ENCODE measurements at regions not wholly inside any gene's neighbourhood (a gene's known extent, or its start where the extent isn't known, plus 50 kb on each side); places are given as distances from the start of the nearest gene placed in this dataset.

DNA sequence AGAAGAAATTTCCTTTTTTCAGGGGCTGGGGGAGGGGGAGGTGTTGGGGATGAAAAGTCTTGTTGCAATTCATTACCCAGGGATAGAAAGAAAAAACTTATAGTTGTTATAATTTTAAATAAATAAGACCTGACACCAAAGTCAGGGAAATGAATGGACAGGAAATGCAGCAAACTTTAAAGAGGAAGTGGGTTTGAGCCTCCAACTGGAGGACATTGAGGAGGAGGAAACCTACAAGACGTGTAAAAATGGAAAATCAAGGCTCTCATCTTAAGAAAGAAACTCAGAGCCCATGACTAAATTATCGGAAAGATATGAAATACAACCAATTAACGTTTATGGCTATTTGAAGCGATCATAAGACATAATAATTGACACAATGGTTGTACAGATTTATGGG lies 54.4 kb downstream of the NIBAN1 start:
- ChIA-PET CTCF (no interaction called here), POLR2A (no interaction called here)
- no peak for DNase-seq (ENCODE audit: extremely low spot score)
- TF ChIP-seq TARDBP (IDR thresholded peaks at IDR 0.05) (no peak), L3MBTL2 (conservative IDR thresholded peaks at IDR 0.05) (no peak), FOXM1 (IDR thresholded peaks at IDR 0.05; ENCODE audit: borderline replicate concordance) (no peak), FOXK2 (IDR thresholded peaks at IDR 0.05) (no peak), ZNF384 (IDR thresholded peaks at IDR 0.05) (no peak), HDGF (IDR thresholded peaks at IDR 0.05; ENCODE audit: borderline replicate concordance) (no peak), FOXA1 (IDR thresholded peaks at IDR 0.05) (no peak), CTBP1 (IDR thresholded peaks at IDR 0.05; ENCODE audit: borderline replicate concordance) (no peak), BHLHE40 (IDR thresholded peaks at IDR 0.05; ENCODE audit: borderline replicate concordance) (no peak), ELF4 (IDR thresholded peaks at IDR 0.05) (no peak)

- ChIA-PET POLR2A (no interaction called here), CTCF (no interaction called here)
- DNase-seq (ENCODE audit: extremely low spot score), result no peak
- TF ChIP-seq CTBP1 (IDR thresholded peaks at IDR 0.05; ENCODE audit: borderline replicate concordance) (no peak), FOXA1 (IDR thresholded peaks at IDR 0.05) (no peak), ELF4 (IDR thresholded peaks at IDR 0.05) (no peak), ARNT (IDR thresholded peaks at IDR 0.05) (no peak)
These were observed 58.7 kb downstream of the NIBAN1 start for GRCh38 chr1:184915463-184916090.

DNA sequence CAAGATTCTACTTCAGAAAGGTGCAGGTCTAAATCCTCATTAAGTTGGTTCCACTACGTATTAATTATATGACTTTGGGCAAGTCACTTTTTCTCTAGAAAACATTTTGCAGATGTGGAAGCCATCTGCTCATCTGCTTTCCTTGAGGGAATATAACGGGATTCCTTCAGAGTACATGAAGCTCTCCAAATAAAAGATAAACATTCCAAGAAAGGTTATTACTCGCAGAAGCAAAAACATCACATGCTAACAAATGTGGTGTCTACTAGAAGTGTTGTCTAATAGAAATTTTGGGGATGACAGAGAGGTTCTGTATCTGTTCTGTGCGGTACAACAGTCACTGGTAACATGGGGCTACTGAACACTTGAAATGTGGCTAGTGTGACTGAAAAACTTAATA lies 60.2 kb downstream of the NIBAN1 start:
- TF ChIP-seq SP1 (IDR thresholded peaks at IDR 0.05), result no peak
- TF ChIP-seq, protein P1, sequence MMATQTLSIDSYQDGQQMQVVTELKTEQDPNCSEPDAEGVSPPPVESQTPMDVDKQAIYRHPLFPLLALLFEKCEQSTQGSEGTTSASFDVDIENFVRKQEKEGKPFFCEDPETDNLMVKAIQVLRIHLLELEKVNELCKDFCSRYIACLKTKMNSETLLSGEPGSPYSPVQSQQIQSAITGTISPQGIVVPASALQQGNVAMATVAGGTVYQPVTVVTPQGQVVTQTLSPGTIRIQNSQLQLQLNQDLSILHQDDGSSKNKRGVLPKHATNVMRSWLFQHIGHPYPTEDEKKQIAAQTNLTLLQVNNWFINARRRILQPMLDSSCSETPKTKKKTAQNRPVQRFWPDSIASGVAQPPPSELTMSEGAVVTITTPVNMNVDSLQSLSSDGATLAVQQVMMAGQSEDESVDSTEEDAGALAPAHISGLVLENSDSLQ (IDR thresholded peaks at IDR 0.05), result no peak

DNA sequence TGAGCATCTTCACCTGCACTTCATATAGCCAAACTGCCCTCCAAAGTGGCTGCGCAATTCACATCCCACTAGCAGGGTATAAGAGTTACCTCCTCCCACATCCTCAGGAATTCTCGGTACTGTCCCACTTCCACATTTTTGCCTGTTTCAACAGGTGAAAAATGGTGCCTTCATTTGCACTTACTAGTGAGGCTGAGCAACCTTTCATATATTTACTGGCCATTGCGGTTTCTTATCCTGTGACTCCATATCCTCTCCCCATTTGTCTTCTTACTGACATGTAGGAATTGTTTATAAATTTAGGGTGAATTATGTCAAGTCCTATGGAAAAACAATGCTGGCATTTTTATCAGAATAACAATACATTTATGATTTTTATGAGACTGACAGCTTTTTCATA lies 61.9 kb downstream of the NIBAN1 start:
- DNase-seq (ENCODE audit: extremely low spot score), result no peak
- TF ChIP-seq LEF1 (IDR thresholded peaks at IDR 0.05; ENCODE audit: borderline replicate concordance) (no peak), FOXA1 (IDR thresholded peaks at IDR 0.05) (no peak), FOXK2 (IDR thresholded peaks at IDR 0.05) (no peak), SUZ12 (IDR thresholded peaks at IDR 0.05) (no peak), NFRKB (IDR thresholded peaks at IDR 0.05) (no peak), ARNT (IDR thresholded peaks at IDR 0.05) (no peak), ZNF384 (IDR thresholded peaks at IDR 0.05) (no peak), TARDBP (IDR thresholded peaks at IDR 0.05) (no peak), ELF4 (IDR thresholded peaks at IDR 0.05) (no peak), FOXM1 (IDR thresholded peaks at IDR 0.05; ENCODE audit: borderline replicate concordance) (no peak), HDGF (IDR thresholded peaks at IDR 0.05; ENCODE audit: borderline replicate concordance) (no peak), SP1 (IDR thresholded peaks at IDR 0.05) (no peak)
- CTCF ChIA-PET, result no interaction called here
- POLR2A ChIA-PET, result interaction anchor here (1.0 kb wide), 1 partner anchor 158 kb away, joined by 4 read pairs; the partner anchor contains the start of gene EDEM3

More for the DNA sequence above, 60.2 kb downstream of the NIBAN1 start:
- CTCF ChIA-PET, result interaction anchor here (0.6 kb wide), 1 partner anchor 65 kb away, joined by 4 read pairs; no protein-coding TSS in a partner anchor
- POLR2A ChIA-PET, result no interaction called here
- DNase-seq (ENCODE audit: extremely low spot score), result no peak

DNA sequence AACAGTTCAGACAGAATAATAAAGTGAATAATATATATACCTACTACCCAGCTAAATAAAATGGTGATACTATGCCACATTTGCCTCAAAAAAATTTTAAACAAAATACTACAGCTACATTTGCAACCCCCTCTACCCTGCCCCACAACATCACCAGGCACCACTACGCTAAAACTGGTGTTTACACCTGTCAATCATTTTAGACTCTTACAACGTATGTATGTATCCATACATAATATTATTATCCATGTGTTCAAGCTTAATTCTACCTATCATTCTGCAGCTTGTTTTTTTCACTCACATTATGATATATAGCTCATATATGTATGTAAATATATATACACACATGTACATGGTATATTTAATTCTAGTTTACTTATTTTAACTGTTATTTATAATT lies 62.5 kb downstream of the NIBAN1 start:
- CTCF ChIA-PET, result no interaction called here
- TF ChIP-seq SP1 (IDR thresholded peaks at IDR 0.05), result no peak
- TF ChIP-seq, protein P1 (IDR thresholded peaks at IDR 0.05), result peak; percentile 58; the same call in 1 of the 2 replicates
- POLR2A ChIA-PET, result interaction anchor here (1.0 kb wide), 2 partner anchors 16 to 158 kb away, joined by 3 to 4 read pairs; partner anchors contain the start of gene EDEM3
- DNase-seq (ENCODE audit: extremely low spot score), result no peak

- no peak for DNase-seq (ENCODE audit: extremely low spot score)
- ChIA-PET POLR2A (interaction anchor here (1.0 kb wide), 2 partner anchors 17 to 157 kb away, joined by 3 to 4 read pairs; partner anchors contain the start of gene EDEM3), CTCF (no interaction called here)
- no peak for TF ChIP-seq LEF1 (IDR thresholded peaks at IDR 0.05; ENCODE audit: borderline replicate concordance)
- no peak for TF ChIP-seq SUZ12 (IDR thresholded peaks at IDR 0.05)
- no peak for TF ChIP-seq BHLHE40 (IDR thresholded peaks at IDR 0.05; ENCODE audit: borderline replicate concordance)
- TF ChIP-seq HDGF (IDR thresholded peaks at IDR 0.05; ENCODE audit: borderline replicate concordance), result no peak
- no peak for TF ChIP-seq TARDBP (IDR thresholded peaks at IDR 0.05)
- no peak for TF ChIP-seq FOXM1 (IDR thresholded peaks at IDR 0.05; ENCODE audit: borderline replicate concordance)
- no peak for TF ChIP-seq L3MBTL2 (conservative IDR thresholded peaks at IDR 0.05)
- no peak for TF ChIP-seq FOXA1 (IDR thresholded peaks at IDR 0.05)
- no peak for TF ChIP-seq ZNF384 (IDR thresholded peaks at IDR 0.05)
- TF ChIP-seq FOXK2 (IDR thresholded peaks at IDR 0.05), result no peak
- TF ChIP-seq ELF4 (IDR thresholded peaks at IDR 0.05), result no peak
- TF ChIP-seq NFRKB (IDR thresholded peaks at IDR 0.05), result no peak
- TF ChIP-seq CTBP1 (IDR thresholded peaks at IDR 0.05; ENCODE audit: borderline replicate concordance), result no peak
- no peak for TF ChIP-seq SP1 (IDR thresholded peaks at IDR 0.05)
- no peak for TF ChIP-seq ARNT (IDR thresholded peaks at IDR 0.05)
- TF ChIP-seq, protein P1 (IDR thresholded peaks at IDR 0.05), result no peak
These were observed 63.1 kb downstream of the NIBAN1 start for GRCh38 chr1:184911103-184911745.

Data from HEK293T (cell line).